ENCODE measurements at regions not wholly inside any gene's neighbourhood (a gene's known extent, or its start where the extent isn't known, plus 50 kb on each side); places are given as distances from the start of the nearest gene placed in this dataset.
A peak's percentile ranks its signal among the peaks of the same experiment; 100 is the strongest.

DNA sequence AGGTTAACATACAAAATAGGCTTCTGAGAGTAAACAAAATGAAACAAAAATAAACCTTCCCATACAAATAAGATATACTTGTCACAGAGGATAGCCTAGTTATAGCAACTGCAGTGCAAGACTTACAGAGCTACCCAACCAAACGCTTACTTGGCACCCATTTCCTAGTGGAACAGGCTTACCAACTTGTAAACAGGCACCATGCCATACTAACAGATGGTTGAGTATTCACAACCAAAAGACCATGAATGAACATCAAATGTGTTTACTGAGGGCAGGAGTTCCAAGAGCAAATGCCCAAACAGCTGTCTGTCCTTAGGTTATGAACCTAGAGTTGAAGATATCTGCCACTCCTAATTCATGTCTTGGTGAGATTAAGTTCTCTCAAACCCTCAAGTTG, 2629.2 kb downstream of the PCDH7 start:
- no peaks in the 10 kb centered on the region for H3K27me3 ChIP-seq (ENCODE audit: control insufficient read depth, insufficient read depth, low read length)

DNA sequence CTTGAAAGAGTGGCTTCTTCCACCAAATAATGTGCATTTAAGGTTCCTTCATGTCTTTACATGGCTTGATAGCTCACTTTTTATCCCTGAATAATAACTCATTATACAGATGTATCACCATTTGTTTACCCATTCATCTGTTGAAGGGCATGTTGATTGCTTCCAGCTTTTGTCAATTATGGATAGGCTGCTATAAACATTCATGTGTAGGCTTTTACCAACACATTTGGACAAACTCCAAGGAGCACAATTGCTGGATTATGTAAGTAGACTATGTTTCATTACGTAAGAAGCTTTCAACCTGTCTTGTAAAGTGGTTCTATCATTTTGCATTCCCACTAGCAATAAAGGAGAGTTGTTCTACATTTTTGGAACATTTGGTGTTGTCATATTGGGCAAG, 2637.0 kb downstream of the PCDH7 start:
- H3K4me3 ChIP-seq (ENCODE audit: low read length), result no peak overlapping the region
- no peak overlapping the region for H3K9ac ChIP-seq (ENCODE audit: low read depth, low read length)
- H3K4me2 ChIP-seq (ENCODE audit: low read length), result no peak overlapping the region
- H3K4me1 ChIP-seq (ENCODE audit: control insufficient read depth, insufficient read depth, low read length), result no peaks in the 10 kb centered on the region
- H3K9me3 ChIP-seq (replicated peaks; ENCODE audit: low read length), result no peaks in the 10 kb centered on the region
- H3K36me3 ChIP-seq (ENCODE audit: insufficient read depth, low read length), result no peaks in the 10 kb centered on the region
- H3K27me3 ChIP-seq (ENCODE audit: control insufficient read depth, insufficient read depth, low read length), result no peaks in the 10 kb centered on the region

More for the DNA sequence above, 2629.2 kb downstream of the PCDH7 start:
- Histone ChIP-seq H3K9ac (ENCODE audit: low read depth, low read length) (no peak overlapping the region), H3K4me2 (ENCODE audit: low read length) (no peak overlapping the region), H3K4me3 (ENCODE audit: low read length) (no peak overlapping the region), H3K4me1 (ENCODE audit: control insufficient read depth, insufficient read depth, low read length) (no peaks in the 10 kb centered on the region), H3K36me3 (ENCODE audit: insufficient read depth, low read length) (no peaks in the 10 kb centered on the region), H3K9me3 (replicated peaks; ENCODE audit: low read length) (no peaks in the 10 kb centered on the region)

DNA sequence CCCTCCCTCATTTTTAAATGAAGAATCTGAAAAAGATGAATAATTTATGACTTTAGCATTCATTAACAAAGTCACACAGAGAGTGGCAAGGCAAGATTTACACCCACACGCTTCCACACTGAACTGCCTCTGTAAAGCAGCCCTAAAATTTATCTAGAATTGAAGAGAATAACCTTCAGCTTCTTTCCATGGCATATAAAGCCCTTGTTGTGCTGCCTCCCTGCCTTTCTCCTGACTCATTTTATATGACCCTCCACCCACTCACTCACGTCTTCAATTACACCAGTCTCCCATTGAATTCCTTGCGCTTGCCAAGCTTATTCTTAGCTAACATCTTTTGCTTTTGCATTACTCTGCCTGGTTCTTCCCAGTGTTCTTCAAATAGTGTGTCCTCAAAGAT, 2649.3 kb downstream of the PCDH7 start:
- Histone ChIP-seq H3K4me2 (ENCODE audit: low read length) (peak overlapping the region; percentile 56), H3K36me3 (ENCODE audit: insufficient read depth, low read length) (no peaks in the 10 kb centered on the region), H3K9ac (ENCODE audit: low read depth, low read length) (peak overlapping the region; percentile 38), H3K9me3 (replicated peaks; ENCODE audit: low read length) (no peaks in the 10 kb centered on the region), H3K4me3 (ENCODE audit: low read length) (no peak overlapping the region), H3K4me1 (ENCODE audit: control insufficient read depth, insufficient read depth, low read length) (peaks cover 5% of the 10 kb centered on the region), H3K27me3 (ENCODE audit: control insufficient read depth, insufficient read depth, low read length) (no peaks in the 10 kb centered on the region)

DNA sequence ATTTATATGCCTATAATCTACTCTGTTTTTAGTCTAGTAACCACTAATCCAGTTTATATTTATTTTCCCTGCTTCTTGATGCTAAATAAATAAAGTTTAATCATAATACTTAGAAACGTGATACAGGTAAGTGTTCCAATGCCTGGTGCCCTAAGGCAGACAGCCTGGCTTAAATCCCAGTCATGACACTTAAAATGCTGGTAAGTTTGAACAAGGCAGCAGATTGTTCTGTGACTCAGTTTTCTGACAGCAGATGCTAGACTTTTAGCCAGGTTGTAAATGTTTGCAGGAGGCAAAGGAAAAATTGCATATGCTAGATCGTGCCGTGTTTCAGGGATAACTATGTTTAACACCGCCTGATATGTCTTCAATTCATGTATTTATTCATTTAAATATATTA, 2661.6 kb downstream of the PCDH7 start:
- Histone ChIP-seq H3K9ac (ENCODE audit: low read depth, low read length) (no peak overlapping the region), H3K36me3 (ENCODE audit: insufficient read depth, low read length) (no peaks in the 10 kb centered on the region), H3K27me3 (ENCODE audit: control insufficient read depth, insufficient read depth, low read length) (no peaks in the 10 kb centered on the region), H3K4me3 (ENCODE audit: low read length) (no peak overlapping the region), H3K9me3 (replicated peaks; ENCODE audit: low read length) (no peaks in the 10 kb centered on the region), H3K4me2 (ENCODE audit: low read length) (no peak overlapping the region), H3K4me1 (ENCODE audit: control insufficient read depth, insufficient read depth, low read length) (no peaks in the 10 kb centered on the region)

DNA sequence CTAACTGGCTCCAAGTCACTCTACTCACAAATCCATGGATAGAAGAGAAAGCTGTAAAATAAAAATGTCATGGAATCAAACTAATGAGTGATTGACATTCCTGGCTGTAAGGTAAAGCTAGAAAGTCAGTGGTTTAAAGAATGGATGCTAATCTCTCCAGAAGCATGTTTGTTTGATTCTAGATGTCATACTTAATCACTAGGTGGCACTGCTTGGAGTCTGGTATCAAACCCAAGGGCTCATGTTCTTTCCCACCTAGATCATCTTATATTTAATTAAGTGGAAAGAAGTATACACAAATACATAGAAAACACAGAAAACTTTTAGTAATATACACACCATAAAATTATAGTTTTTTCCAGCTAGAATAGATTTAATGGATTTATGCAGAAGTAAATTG, 2666.6 kb downstream of the PCDH7 start:
- no peaks in the 10 kb centered on the region for H3K4me1 ChIP-seq (ENCODE audit: control insufficient read depth, insufficient read depth, low read length)
- H3K36me3 ChIP-seq (ENCODE audit: insufficient read depth, low read length), result no peaks in the 10 kb centered on the region
- H3K9me3 ChIP-seq (replicated peaks; ENCODE audit: low read length), result no peaks in the 10 kb centered on the region
- no peak overlapping the region for H3K9ac ChIP-seq (ENCODE audit: low read depth, low read length)
- H3K27me3 ChIP-seq (ENCODE audit: control insufficient read depth, insufficient read depth, low read length), result no peaks in the 10 kb centered on the region
- no peak overlapping the region for H3K4me3 ChIP-seq (ENCODE audit: low read length)
- H3K4me2 ChIP-seq (ENCODE audit: low read length), result no peak overlapping the region

DNA sequence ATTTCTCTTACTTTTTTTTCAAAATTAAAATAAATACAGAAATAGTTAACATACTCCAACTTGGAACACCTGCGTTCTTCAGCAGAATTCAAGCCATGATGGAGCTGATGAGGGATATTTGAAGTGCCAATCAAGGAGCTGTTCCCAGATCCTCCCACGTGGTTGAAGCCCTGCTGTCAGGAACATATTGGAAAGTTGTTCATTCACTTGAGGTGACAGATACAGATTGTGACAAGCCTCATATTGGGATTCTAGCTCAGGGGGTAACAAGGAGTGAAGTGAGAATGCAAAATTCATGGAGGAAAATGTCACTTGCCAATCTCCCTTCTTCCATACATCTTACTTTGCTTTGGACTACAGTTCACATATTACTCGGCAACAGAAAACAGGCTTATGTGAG, 2670.8 kb downstream of the PCDH7 start:
- Histone ChIP-seq H3K9me3 (replicated peaks; ENCODE audit: low read length) (no peaks in the 10 kb centered on the region), H3K4me2 (ENCODE audit: low read length) (no peak overlapping the region), H3K9ac (ENCODE audit: low read depth, low read length) (no peak overlapping the region), H3K4me1 (ENCODE audit: control insufficient read depth, insufficient read depth, low read length) (no peaks in the 10 kb centered on the region), H3K36me3 (ENCODE audit: insufficient read depth, low read length) (no peaks in the 10 kb centered on the region), H3K4me3 (ENCODE audit: low read length) (no peak overlapping the region), H3K27me3 (ENCODE audit: control insufficient read depth, insufficient read depth, low read length) (no peaks in the 10 kb centered on the region)

DNA sequence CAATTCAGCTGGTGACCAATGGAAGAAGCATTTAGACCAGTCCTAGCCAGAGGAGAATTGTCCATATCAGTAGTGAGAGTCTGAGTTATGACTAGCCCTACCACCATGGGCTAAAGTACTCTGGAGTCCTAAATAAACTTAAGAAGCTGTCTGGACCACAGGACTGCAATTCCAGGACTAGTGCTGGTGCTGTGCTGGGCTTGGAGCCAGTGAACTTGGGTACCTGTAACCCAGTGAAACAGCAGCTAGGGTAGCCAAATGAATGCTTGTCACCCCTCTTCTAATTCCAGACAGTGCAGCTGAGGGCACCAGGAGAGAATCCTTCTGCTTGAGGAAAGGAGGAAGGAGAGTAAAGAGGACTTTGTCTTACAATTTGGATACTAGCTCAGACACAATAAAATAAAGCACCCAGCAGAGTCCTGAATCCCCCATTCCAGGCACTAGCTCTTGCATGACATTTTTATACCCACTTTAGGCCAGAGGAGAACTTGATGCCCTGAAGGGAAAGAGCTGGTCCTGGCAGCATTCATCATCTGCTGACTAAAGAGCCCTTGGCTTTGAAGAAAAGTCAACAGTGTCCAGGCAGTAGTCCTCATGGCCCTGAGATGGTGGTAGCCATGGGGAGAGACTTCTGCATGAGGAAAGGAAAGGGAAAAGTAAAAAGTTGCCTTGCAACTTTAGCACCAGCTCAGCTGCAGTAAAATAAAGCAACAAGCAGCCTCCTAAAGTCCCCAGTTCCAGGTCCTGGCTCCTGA, 2675.7 kb downstream of the PCDH7 start:
- no peaks in the 10 kb centered on the region for H3K36me3 ChIP-seq (ENCODE audit: insufficient read depth, low read length)
- H3K9ac ChIP-seq (ENCODE audit: low read depth, low read length), result no peak overlapping the region
- H3K4me3 ChIP-seq (ENCODE audit: low read length), result no peak overlapping the region
- no peaks in the 10 kb centered on the region for H3K27me3 ChIP-seq (ENCODE audit: control insufficient read depth, insufficient read depth, low read length)
- no peaks in the 10 kb centered on the region for H3K4me1 ChIP-seq (ENCODE audit: control insufficient read depth, insufficient read depth, low read length)
- no peak overlapping the region for H3K4me2 ChIP-seq (ENCODE audit: low read length)
- no peaks in the 10 kb centered on the region for H3K9me3 ChIP-seq (replicated peaks; ENCODE audit: low read length)

DNA sequence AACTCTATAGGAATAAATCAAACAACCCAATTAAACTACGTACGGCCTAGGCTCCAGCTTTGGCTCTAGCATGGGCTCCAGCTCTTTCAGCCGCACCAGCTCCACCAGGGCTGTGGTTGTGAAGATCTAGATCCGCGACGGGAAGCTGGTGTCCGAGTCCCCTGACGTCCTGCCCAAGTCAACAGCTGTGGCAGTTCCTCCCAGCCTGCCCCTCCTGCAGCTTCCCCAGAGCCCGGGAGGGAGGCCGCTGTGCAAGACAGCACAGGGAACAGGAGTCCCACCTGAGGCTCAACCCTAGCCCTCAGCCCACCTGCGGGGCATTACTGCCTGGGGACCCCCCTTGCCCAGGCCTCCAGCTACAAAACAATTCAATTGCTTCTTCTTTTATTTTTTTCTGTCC, 2680.3 kb downstream of the PCDH7 start:
- Histone ChIP-seq H3K27me3 (ENCODE audit: control insufficient read depth, insufficient read depth, low read length) (no peaks in the 10 kb centered on the region), H3K9ac (ENCODE audit: low read depth, low read length) (no peak overlapping the region), H3K4me2 (ENCODE audit: low read length) (no peak overlapping the region), H3K4me1 (ENCODE audit: control insufficient read depth, insufficient read depth, low read length) (no peaks in the 10 kb centered on the region), H3K9me3 (replicated peaks; ENCODE audit: low read length) (no peaks in the 10 kb centered on the region), H3K36me3 (ENCODE audit: insufficient read depth, low read length) (no peaks in the 10 kb centered on the region), H3K4me3 (ENCODE audit: low read length) (no peak overlapping the region)

DNA sequence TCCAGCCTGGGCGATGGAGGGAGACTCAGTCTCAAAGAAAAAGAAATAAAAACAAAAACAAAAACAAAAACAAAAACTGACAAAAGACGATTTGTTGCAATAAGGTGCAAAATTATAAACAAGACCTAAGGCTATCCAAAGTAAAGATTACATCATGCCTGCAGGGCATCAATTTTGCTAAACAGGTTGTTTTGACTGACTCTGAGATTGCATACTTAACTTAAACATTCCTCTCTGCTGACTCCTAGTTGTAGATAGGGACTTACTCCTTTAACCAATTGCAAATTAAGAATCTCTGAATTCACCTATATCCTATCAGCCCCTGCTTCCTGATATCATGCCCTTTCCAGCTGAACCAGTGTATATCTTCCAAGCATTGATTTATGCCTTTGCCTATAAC, 2687.3 kb downstream of the PCDH7 start:
- Histone ChIP-seq H3K9me3 (replicated peaks; ENCODE audit: low read length) (no peaks in the 10 kb centered on the region), H3K9ac (ENCODE audit: low read depth, low read length) (no peak overlapping the region), H3K4me1 (ENCODE audit: control insufficient read depth, insufficient read depth, low read length) (peaks cover 4% of the 10 kb centered on the region), H3K4me2 (ENCODE audit: low read length) (no peak overlapping the region), H3K27me3 (ENCODE audit: control insufficient read depth, insufficient read depth, low read length) (no peaks in the 10 kb centered on the region), H3K36me3 (ENCODE audit: insufficient read depth, low read length) (no peaks in the 10 kb centered on the region), H3K4me3 (ENCODE audit: low read length) (no peak overlapping the region)

DNA sequence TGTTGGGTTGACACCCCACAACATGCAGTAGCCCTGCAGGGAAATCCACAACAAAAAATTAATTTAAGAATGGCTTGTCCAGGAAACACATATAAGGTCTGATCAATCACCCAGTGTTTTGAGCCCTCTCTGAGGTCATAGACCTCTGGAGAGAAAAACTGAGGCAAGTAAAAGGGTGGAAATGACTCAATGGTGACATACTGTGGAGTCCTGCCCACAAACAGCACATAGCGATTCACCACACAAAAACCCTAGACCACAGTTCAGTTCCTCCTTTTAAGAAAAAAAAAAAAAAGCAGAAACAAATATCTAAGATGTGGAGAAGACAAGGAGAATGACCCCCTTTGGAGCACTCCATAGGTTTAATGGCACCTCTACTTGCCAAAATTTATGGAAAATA, 2691.0 kb downstream of the PCDH7 start:
- Histone ChIP-seq H3K4me2 (ENCODE audit: low read length) (no peak overlapping the region), H3K4me1 (ENCODE audit: control insufficient read depth, insufficient read depth, low read length) (peaks cover 4% of the 10 kb centered on the region), H3K9me3 (replicated peaks; ENCODE audit: low read length) (no peaks in the 10 kb centered on the region), H3K27me3 (ENCODE audit: control insufficient read depth, insufficient read depth, low read length) (no peaks in the 10 kb centered on the region), H3K36me3 (ENCODE audit: insufficient read depth, low read length) (no peaks in the 10 kb centered on the region), H3K9ac (ENCODE audit: low read depth, low read length) (no peak overlapping the region), H3K4me3 (ENCODE audit: low read length) (no peak overlapping the region)

DNA sequence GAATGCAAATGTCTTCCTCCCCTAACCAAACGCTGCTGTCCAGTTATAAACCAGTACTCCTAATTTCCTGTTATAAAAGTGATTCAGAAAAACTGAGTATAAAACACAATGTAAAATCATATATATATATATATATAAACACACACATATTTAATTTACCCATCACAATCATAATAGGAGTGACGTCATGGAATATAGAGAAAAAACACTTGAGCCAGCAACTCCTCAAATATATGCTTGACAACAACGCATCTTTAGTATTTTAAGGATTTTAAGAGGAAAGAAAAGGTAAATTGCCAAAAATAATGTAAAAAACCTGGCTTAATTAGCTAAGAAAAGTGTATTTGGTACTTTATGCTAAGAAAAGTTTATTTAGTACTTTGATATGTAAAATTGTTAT, 2701.7 kb downstream of the PCDH7 start:
- no peak overlapping the region for H3K4me2 ChIP-seq (ENCODE audit: low read length)
- H3K27me3 ChIP-seq (ENCODE audit: control insufficient read depth, insufficient read depth, low read length), result no peaks in the 10 kb centered on the region
- H3K36me3 ChIP-seq (ENCODE audit: insufficient read depth, low read length), result no peaks in the 10 kb centered on the region
- no peaks in the 10 kb centered on the region for H3K9me3 ChIP-seq (replicated peaks; ENCODE audit: low read length)
- H3K9ac ChIP-seq (ENCODE audit: low read depth, low read length), result no peak overlapping the region
- H3K4me3 ChIP-seq (ENCODE audit: low read length), result no peak overlapping the region
- no peaks in the 10 kb centered on the region for H3K4me1 ChIP-seq (ENCODE audit: control insufficient read depth, insufficient read depth, low read length)

DNA sequence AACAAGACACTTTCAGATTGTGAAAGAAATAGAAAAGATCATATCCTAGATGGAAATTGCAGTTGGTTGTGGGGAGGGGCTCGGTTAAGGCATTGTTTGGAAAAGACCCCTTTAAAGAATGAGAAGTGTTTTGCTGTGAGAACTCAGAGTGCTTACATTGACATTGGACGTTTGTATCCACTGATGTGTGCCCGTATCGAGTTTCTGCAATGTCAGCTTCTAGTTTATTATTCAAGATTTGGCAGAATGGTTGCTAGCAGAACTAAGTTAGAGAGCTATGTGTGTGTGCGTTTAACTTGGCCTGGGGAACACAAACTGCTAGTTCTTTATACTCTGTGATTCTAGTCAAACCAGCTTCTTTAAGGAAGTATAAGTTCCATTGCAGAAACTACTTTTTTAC, 2702.5 kb downstream of the PCDH7 start:
- Histone ChIP-seq H3K27me3 (ENCODE audit: control insufficient read depth, insufficient read depth, low read length) (no peaks in the 10 kb centered on the region), H3K4me3 (ENCODE audit: low read length) (no peak overlapping the region), H3K36me3 (ENCODE audit: insufficient read depth, low read length) (no peaks in the 10 kb centered on the region), H3K9me3 (replicated peaks; ENCODE audit: low read length) (no peaks in the 10 kb centered on the region), H3K9ac (ENCODE audit: low read depth, low read length) (no peak overlapping the region), H3K4me1 (ENCODE audit: control insufficient read depth, insufficient read depth, low read length) (no peaks in the 10 kb centered on the region), H3K4me2 (ENCODE audit: low read length) (no peak overlapping the region)
